ENCODE measurements at regions not wholly inside any gene's neighbourhood (a gene's known extent, or its start where the extent isn't known, plus 50 kb on each side); places are given as distances from the start of the nearest gene placed in this dataset.

- Histone ChIP-seq H3K36me3 (replicated peaks) (no peaks in the 10 kb centered on the region), H3K27me3 (replicated peaks) (no peaks in the 10 kb centered on the region), H3K27ac (no peak overlapping the region), H3K4me3 (ENCODE audit: low read depth, low read length) (no peak overlapping the region)
- DNase-seq, result no peak
- TF ChIP-seq CTCF (IDR thresholded peaks at IDR 0.05; ENCODE audit: low read depth, low read length, missing control alignments), result no peak
- in situ Hi-C loops (cut with HindIII; ENCODE audit: low pct_ligation_motif_present, low sequenced_read_pairs), result no loop called here
These were observed 976.7 kb upstream of the MANEA start for GRCh38 chr6:94600636-94601035.

- Histone ChIP-seq H3K27ac (no peak overlapping the region), H3K36me3 (replicated peaks) (no peaks in the 10 kb centered on the region), H3K4me3 (ENCODE audit: low read depth, low read length) (no peak overlapping the region), H3K27me3 (replicated peaks) (no peaks in the 10 kb centered on the region)
- in situ Hi-C loops (cut with HindIII; ENCODE audit: low pct_ligation_motif_present, low sequenced_read_pairs), result no loop called here
- TF ChIP-seq CTCF (IDR thresholded peaks at IDR 0.05; ENCODE audit: low read depth, low read length, missing control alignments), result no peak
- no peak for DNase-seq
These were observed 979.8 kb upstream of the MANEA start for GRCh38 chr6:94597487-94597886.

GRCh38 chr6:94590416-94590815, 986.9 kb upstream of the MANEA start:
- in situ Hi-C loops (cut with HindIII; ENCODE audit: low pct_ligation_motif_present, low sequenced_read_pairs), result no loop called here
- no peak for DNase-seq
- no peak overlapping the region for H3K27ac ChIP-seq
- no peaks in the 10 kb centered on the region for H3K27me3 ChIP-seq (replicated peaks)
- H3K4me3 ChIP-seq (ENCODE audit: low read depth, low read length), result no peak overlapping the region
- TF ChIP-seq CTCF (IDR thresholded peaks at IDR 0.05; ENCODE audit: low read depth, low read length, missing control alignments), result no peak
- no peaks in the 10 kb centered on the region for H3K36me3 ChIP-seq (replicated peaks)

- Histone ChIP-seq H3K4me3 (ENCODE audit: low read depth, low read length) (no peak overlapping the region), H3K36me3 (replicated peaks) (no peaks in the 10 kb centered on the region), H3K27me3 (replicated peaks) (no peaks in the 10 kb centered on the region), H3K27ac (no peak overlapping the region)
- no peak for DNase-seq
- in situ Hi-C loops (cut with HindIII; ENCODE audit: low pct_ligation_motif_present, low sequenced_read_pairs), result no loop called here
- no peak for TF ChIP-seq CTCF (IDR thresholded peaks at IDR 0.05; ENCODE audit: low read depth, low read length, missing control alignments)
These were observed 989.0 kb upstream of the MANEA start for GRCh38 chr6:94588301-94588700.

GRCh38 chr6:94584211-94584610, 993.1 kb upstream of the MANEA start:
- no peak for TF ChIP-seq CTCF (IDR thresholded peaks at IDR 0.05; ENCODE audit: low read depth, low read length, missing control alignments)
- Histone ChIP-seq H3K27ac (no peak overlapping the region), H3K36me3 (replicated peaks) (no peaks in the 10 kb centered on the region), H3K27me3 (replicated peaks) (no peaks in the 10 kb centered on the region), H3K4me3 (ENCODE audit: low read depth, low read length) (no peak overlapping the region)
- DNase-seq, result no peak
- in situ Hi-C loops (cut with HindIII; ENCODE audit: low pct_ligation_motif_present, low sequenced_read_pairs), result no loop called here

- Histone ChIP-seq H3K36me3 (replicated peaks) (no peaks in the 10 kb centered on the region), H3K27ac (no peak overlapping the region), H3K4me3 (ENCODE audit: low read depth, low read length) (no peak overlapping the region), H3K27me3 (replicated peaks) (no peaks in the 10 kb centered on the region)
- TF ChIP-seq CTCF (IDR thresholded peaks at IDR 0.05; ENCODE audit: low read depth, low read length, missing control alignments), result no peak
- in situ Hi-C loops (cut with HindIII; ENCODE audit: low pct_ligation_motif_present, low sequenced_read_pairs), result no loop called here
- no peak for DNase-seq
These were observed 1006.8 kb upstream of the MANEA start for GRCh38 chr6:94570581-94570980.

Data from brain microvascular endothelial cell (primary cell).